ENCODE measurements at regions not wholly inside any gene's neighbourhood (a gene's known extent, or its start where the extent isn't known, plus 50 kb on each side); places are given as distances from the start of the nearest gene placed in this dataset.

DNA sequence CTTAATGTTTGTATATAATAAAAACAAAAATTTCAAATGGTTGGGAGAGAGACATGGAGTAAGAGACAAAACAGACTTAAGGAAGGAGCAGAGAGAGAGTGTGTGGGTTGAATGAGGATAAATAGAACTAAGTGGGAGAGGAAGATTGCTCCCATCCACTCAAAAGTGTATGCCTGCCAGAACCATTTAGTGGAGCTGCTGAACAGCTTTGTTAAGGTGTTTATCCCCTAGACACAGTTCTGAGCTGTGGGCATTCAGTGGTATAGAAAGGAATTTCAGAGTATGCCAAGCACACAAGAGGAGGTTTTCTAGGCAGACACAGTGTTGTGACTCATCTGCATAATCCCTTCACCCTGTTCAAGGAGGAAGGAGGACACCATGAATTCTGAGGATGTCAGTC, 508.6 kb upstream of the EPHA5 start:
- TF ChIP-seq EZH2 (IDR thresholded peaks at IDR 0.05; ENCODE audit: low read length) (no peak), CTCF (optimal IDR thresholded peaks at IDR 0.05 in 1 of 3, IDR thresholded peaks at IDR 0.05 in 1 of 3, conservative IDR thresholded peaks at IDR 0.05 in 1 of 3; ENCODE audit: extremely low read depth in 1 of 3, insufficient read depth in 2 of 3, low read length in 3 of 3) (no peak)

All from keratinocyte (primary cell).